GM19025 (cell line): ENCODE measurements at regions not wholly inside any gene's neighbourhood (a gene's known extent, or its start where the extent isn't known, plus 50 kb on each side); places are given as distances from the start of the nearest gene placed in this dataset.

Experiments used
- ATAC-seq: cut with Tn5 transposase; IDR thresholded peaks from one replicate; pipeline ENCODE4 v1.9.1; 2021; ENCODE audit warnings: mild to moderate bottlenecking, low read depth, moderate library complexity; ENCODE audit not compliant: unreplicated experiment

- ATAC-seq, result no peak
Observed at GRCh38 chr3:69579306-69580041, 159.8 kb upstream of the MITF start.

- ATAC-seq, result no peak
Observed at GRCh38 chr3:69569520-69569919, 169.7 kb upstream of the MITF start.

- ATAC-seq, result no peak
Observed at GRCh38 chr3:69568951-69569350, 170.3 kb upstream of the MITF start.

- ATAC-seq, result no peak
Observed at GRCh38 chr3:69568458-69568857, 170.8 kb upstream of the MITF start.

GRCh38 chr3:69567710-69568052 lies 171.6 kb upstream of the MITF start:
- ATAC-seq, result no peak

- ATAC-seq, result no peak
Observed at GRCh38 chr3:69567023-69567709, 172.1 kb upstream of the MITF start.

- no peak for ATAC-seq
Observed at GRCh38 chr3:69566275-69566674, 173.0 kb upstream of the MITF start.

- ATAC-seq, result no peak
Observed at GRCh38 chr3:69565316-69565715, 173.9 kb upstream of the MITF start.

- ATAC-seq, result no peak
Observed at GRCh38 chr3:69563981-69564380, 175.3 kb upstream of the MITF start.

GRCh38 chr3:69563151-69563550 lies 176.1 kb upstream of the MITF start:
- ATAC-seq, result no peak

- no peak for ATAC-seq
Observed at GRCh38 chr3:69562020-69562419, 176.1 kb upstream of the FRMD4B start.

- ATAC-seq, result no peak
Observed at GRCh38 chr3:69560818-69561217, 174.9 kb upstream of the FRMD4B start.

- ATAC-seq, result no peak
Observed at GRCh38 chr3:69560116-69560515, 174.2 kb upstream of the FRMD4B start.

GRCh38 chr3:69558912-69559311 lies 173.0 kb upstream of the FRMD4B start:
- no peak for ATAC-seq

- ATAC-seq, result no peak
Observed at GRCh38 chr3:69554576-69554975, 168.7 kb upstream of the FRMD4B start.

GRCh38 chr3:69553888-69554287 lies 168.0 kb upstream of the FRMD4B start:
- no peak for ATAC-seq

- no peak for ATAC-seq
Observed at GRCh38 chr3:69547461-69547880, 161.6 kb upstream of the FRMD4B start.

- ATAC-seq, result no peak
Observed at GRCh38 chr3:69542805-69543429, 157.0 kb upstream of the FRMD4B start.

- no peak for ATAC-seq
Observed at GRCh38 chr3:69542089-69542804, 156.4 kb upstream of the FRMD4B start.

GRCh38 chr3:69541711-69542088 lies 155.8 kb upstream of the FRMD4B start:
- ATAC-seq, result no peak
